PC-3 (cell line): ENCODE measurements at regions not wholly inside any gene's neighbourhood (a gene's known extent, or its start where the extent isn't known, plus 50 kb on each side); places are given as distances from the start of the nearest gene placed in this dataset.

Experiments used
- ATAC-seq: fragments of 200-7000 bp; cut with Tn5 transposase; 2 replicates; pipeline ENCODE4 v1.9.1; 2020; ENCODE audit warnings: mild to moderate bottlenecking, moderate library complexity
- BruUV-seq: library from RNA; stranded (reverse); fragments of 400-500 nt; replicated peaks from 2 replicates; lab custom pipeline; 2021; lab: Mats Ljungman, UMichigan
- CTCF ChIA-PET: fragments of 300-600 bp; sonication (Branson Sonifier 250); formaldehyde crosslinking; loops from one replicate; lab custom pipeline; 2022; ENCODE audit warnings: antibody characterized with exemption; lab: Charles Lee
- POLR2A ChIA-PET: fragments of 300-600 bp; sonication (Branson Sonifier 250); formaldehyde crosslinking; loops from one replicate; lab custom pipeline; 2022; ENCODE audit warnings: antibody characterized with exemption; ENCODE audit not compliant: unreplicated experiment; lab: Charles Lee
- DNase-seq: peaks from one replicate; pipeline ENCODE4 v3.0.0-alpha.2; 2015
- H2AFZ ChIP-seq: fragments of 300-600 bp; sonication (generic); 2 replicates; pipeline ENCODE4 v1.6.0; 2016; ENCODE audit warnings: antibody characterized with exemption, low read length
- H3F3A ChIP-seq: fragments of 300-600 bp; sonication (generic); one replicate; pipeline ENCODE4 v1.6.0; 2017; ENCODE audit warnings: antibody characterized with exemption, low read length, control low read depth, mild to moderate bottlenecking; ENCODE audit not compliant: unreplicated experiment
- H3K27ac ChIP-seq: fragments of 300-600 bp; sonication (generic); 2 replicates; pipeline ENCODE4 v1.5.1; 2016; ENCODE audit warnings: mild to moderate bottlenecking, low read length
- H3K27me3 ChIP-seq: fragments of 300-600 bp; sonication (generic); 2 replicates; pipeline ENCODE4 v1.6.1; 2016; ENCODE audit warnings: low read length, mixed read lengths
- H3K36me3 ChIP-seq: fragments of 300-600 bp; sonication (generic); 2 replicates; pipeline ENCODE4 v1.6.1; 2016; ENCODE audit warnings: low read depth, mixed run types, low read length, mixed read lengths
- H3K4me1 ChIP-seq: fragments of 300-600 bp; sonication (generic); 2 replicates; pipeline ENCODE4 v1.5.1; 2016; ENCODE audit warnings: low read length; ENCODE audit not compliant: insufficient read depth
- H3K4me2 ChIP-seq: fragments of 300-600 bp; sonication (generic); 2 replicates; pipeline ENCODE4 v1.6.0; 2016; ENCODE audit warnings: low read length
- H3K4me3 ChIP-seq: fragments of 300-600 bp; sonication (generic); 2 replicates; pipeline ENCODE4 v1.5.1; 2016; ENCODE audit warnings: mild to moderate bottlenecking, low read length, mixed read lengths
- H3K79me2 ChIP-seq: fragments of 300-600 bp; sonication (generic); 2 replicates; pipeline ENCODE4 v1.6.1; 2017; ENCODE audit warnings: low read length, mixed read lengths
- H3K9ac ChIP-seq: fragments of 300-600 bp; sonication (generic); 2 replicates; pipeline ENCODE4 v1.6.0; 2016; ENCODE audit warnings: mild to moderate bottlenecking, low read length
- H3K9me2 ChIP-seq: fragments of 300-600 bp; sonication (generic); replicated peaks from 2 replicates; pipeline ENCODE4 v1.6.1; 2016; ENCODE audit warnings: mixed run types, low read length, mixed read lengths
- H3K9me3 ChIP-seq: fragments of 300-600 bp; sonication (generic); 2 replicates; pipeline ENCODE4 v1.6.1; 2016; ENCODE audit warnings: low read length, mixed read lengths
- H4K20me1 ChIP-seq: fragments of 300-600 bp; sonication (generic); 2 replicates; pipeline ENCODE4 v1.6.1; 2016; ENCODE audit warnings: low read length, mixed read lengths
- EZH2 ChIP-seq: fragments of 300-600 bp; sonication (generic); IDR thresholded peaks from one replicate; pipeline ENCODE4 v1.6.1; 2017; ENCODE audit warnings: antibody characterized with exemption, mild to moderate bottlenecking, low read length; ENCODE audit not compliant: unreplicated experiment
- EZH2phosphoT487 ChIP-seq: fragments of 300-600 bp; sonication (generic); IDR thresholded peaks from 2 replicates; pipeline ENCODE4 v1.6.1; 2018; ENCODE audit warnings: mild to moderate bottlenecking, antibody characterized with exemption, low read length, borderline replicate concordance
- intact Hi-C: fragments of 100-400 bp; cut with micrococcal nuclease; formaldehyde crosslinking; loops from 2 replicates; pipeline ENCODE4 v1.9.0; 2023
- TF ChIP-seq, protein P1 (sequence below): fragments of 300-600 bp; sonication (generic); conservative IDR thresholded peaks from 2 replicates; pipeline ENCODE4 v1.5.1; 2017; ENCODE audit warnings: antibody characterized with exemption, low read depth, mild to moderate bottlenecking, low read length

DNA sequence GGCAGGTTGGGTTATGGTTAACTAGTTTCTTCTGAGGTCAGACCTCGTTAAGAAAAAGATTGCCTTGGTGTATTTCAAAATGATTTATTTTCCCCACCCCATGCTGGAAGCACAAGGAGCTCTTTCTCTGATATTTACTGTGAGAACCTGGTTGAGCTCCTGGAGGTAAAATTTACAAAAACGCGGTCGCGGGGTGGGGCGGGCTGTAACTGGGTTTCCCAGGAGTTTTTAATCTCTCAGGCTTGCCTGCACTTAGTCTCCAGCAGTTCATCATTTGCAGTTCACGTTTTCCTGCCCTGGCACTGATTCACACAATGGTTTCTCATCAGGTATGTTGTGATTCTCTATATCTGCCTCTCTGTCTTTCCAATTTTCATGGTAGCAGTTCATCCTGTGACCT lies 67.9 kb upstream of the PDE3A start:
- Histone ChIP-seq H3K36me3 (no peaks in the 10 kb centered on the region), H3K27ac (no peak overlapping the region), H3K9me2 (no peaks in the 10 kb centered on the region), H2AFZ (no peak overlapping the region), H3K27me3 (no peaks in the 10 kb centered on the region), H3K4me3 (no peak overlapping the region), H4K20me1 (no peaks in the 10 kb centered on the region), H3K9ac (no peak overlapping the region), H3K9me3 (no peaks in the 10 kb centered on the region), H3K4me2 (no peak overlapping the region), H3K4me1 (no peaks in the 10 kb centered on the region), H3K79me2 (no peaks in the 10 kb centered on the region), H3F3A (no peaks in the 10 kb centered on the region)
- ATAC-seq (no peak), DNase-seq (no peak)
- BruUV-seq = no TSS peak
- POLR2A ChIA-PET = no interaction called here
- CTCF ChIA-PET = no interaction called here
- TF ChIP-seq, protein P1, sequence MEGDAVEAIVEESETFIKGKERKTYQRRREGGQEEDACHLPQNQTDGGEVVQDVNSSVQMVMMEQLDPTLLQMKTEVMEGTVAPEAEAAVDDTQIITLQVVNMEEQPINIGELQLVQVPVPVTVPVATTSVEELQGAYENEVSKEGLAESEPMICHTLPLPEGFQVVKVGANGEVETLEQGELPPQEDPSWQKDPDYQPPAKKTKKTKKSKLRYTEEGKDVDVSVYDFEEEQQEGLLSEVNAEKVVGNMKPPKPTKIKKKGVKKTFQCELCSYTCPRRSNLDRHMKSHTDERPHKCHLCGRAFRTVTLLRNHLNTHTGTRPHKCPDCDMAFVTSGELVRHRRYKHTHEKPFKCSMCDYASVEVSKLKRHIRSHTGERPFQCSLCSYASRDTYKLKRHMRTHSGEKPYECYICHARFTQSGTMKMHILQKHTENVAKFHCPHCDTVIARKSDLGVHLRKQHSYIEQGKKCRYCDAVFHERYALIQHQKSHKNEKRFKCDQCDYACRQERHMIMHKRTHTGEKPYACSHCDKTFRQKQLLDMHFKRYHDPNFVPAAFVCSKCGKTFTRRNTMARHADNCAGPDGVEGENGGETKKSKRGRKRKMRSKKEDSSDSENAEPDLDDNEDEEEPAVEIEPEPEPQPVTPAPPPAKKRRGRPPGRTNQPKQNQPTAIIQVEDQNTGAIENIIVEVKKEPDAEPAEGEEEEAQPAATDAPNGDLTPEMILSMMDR = no peak
- TF ChIP-seq EZH2phosphoT487 (no peak), EZH2 (no peak)
- intact Hi-C loops = no loop called here

- DNase-seq (no peak), ATAC-seq (no peak)
- H3K4me3 ChIP-seq = no peak overlapping the region
- H3K4me1 ChIP-seq = no peaks in the 10 kb centered on the region
- H3K79me2 ChIP-seq = no peaks in the 10 kb centered on the region
- H3K9me3 ChIP-seq = no peaks in the 10 kb centered on the region
- no TSS peak for BruUV-seq
- H2AFZ ChIP-seq = no peak overlapping the region
- intact Hi-C loops = no loop called here
- TF ChIP-seq EZH2phosphoT487 = no peak
- no peak for TF ChIP-seq EZH2
- TF ChIP-seq, protein P1 = no peak
- H3K9ac ChIP-seq = no peak overlapping the region
- no peak overlapping the region for H3K4me2 ChIP-seq
- H4K20me1 ChIP-seq = no peaks in the 10 kb centered on the region
- CTCF ChIA-PET = no interaction called here
- H3K27ac ChIP-seq = no peak overlapping the region
- POLR2A ChIA-PET = no interaction called here
- no peaks in the 10 kb centered on the region for H3F3A ChIP-seq
- H3K27me3 ChIP-seq = no peaks in the 10 kb centered on the region
- no peaks in the 10 kb centered on the region for H3K9me2 ChIP-seq
- H3K36me3 ChIP-seq = no peaks in the 10 kb centered on the region
Measured at GRCh38 chr12:20305470-20305869, 62.9 kb upstream of the PDE3A start.

DNA sequence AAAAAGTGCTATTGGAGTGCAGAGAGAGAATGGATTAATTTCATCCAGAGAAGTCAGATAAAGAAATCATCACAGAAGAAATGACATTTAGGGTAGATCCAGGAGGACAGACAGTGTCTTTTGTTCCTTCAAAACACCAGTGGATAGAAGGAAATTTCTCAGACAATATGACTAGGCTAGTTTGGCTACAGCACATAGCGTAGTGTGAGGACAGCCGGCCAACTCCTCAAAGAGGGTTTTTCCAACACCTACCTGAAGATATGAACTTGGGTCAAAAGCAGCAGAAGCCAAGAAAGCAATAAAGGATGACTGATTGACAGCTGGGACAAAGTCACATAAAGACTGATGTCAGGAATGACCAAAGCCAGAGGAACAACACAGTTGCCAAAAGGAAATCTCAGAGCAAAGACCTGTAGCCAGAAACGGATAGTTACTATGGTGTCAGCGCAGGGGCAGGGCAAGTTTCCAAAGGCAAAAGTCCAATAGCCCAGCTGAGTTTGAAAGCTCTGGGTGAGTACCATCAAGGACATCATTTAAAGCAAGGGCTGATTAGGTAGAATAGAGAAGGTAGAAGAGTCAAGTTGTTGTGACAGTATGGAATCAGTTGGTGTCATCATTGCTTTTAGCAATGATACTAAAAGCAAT lies 58.7 kb upstream of the PDE3A start:
- intact Hi-C loops = no loop called here
- no peak overlapping the region for H3K27ac ChIP-seq
- H3K79me2 ChIP-seq = no peaks in the 10 kb centered on the region
- no peak overlapping the region for H3K4me2 ChIP-seq
- no TSS peak for BruUV-seq
- no peak for DNase-seq
- H4K20me1 ChIP-seq = no peaks in the 10 kb centered on the region
- H3K27me3 ChIP-seq = no peaks in the 10 kb centered on the region
- H3F3A ChIP-seq = no peaks in the 10 kb centered on the region
- H3K4me3 ChIP-seq = no peak overlapping the region
- POLR2A ChIA-PET = no interaction called here
- CTCF ChIA-PET = no interaction called here
- H3K4me1 ChIP-seq = no peaks in the 10 kb centered on the region
- no peak overlapping the region for H2AFZ ChIP-seq
- H3K9ac ChIP-seq = no peak overlapping the region
- no peaks in the 10 kb centered on the region for H3K9me2 ChIP-seq
- ATAC-seq = no peak
- no peaks in the 10 kb centered on the region for H3K9me3 ChIP-seq
- no peak for TF ChIP-seq EZH2
- TF ChIP-seq, protein P1 = no peak
- no peak for TF ChIP-seq EZH2phosphoT487
- H3K36me3 ChIP-seq = no peaks in the 10 kb centered on the region
